ENCODE measurements at regions not wholly inside any gene's neighbourhood (a gene's known extent, or its start where the extent isn't known, plus 50 kb on each side); places are given as distances from the start of the nearest gene placed in this dataset.

- in situ Hi-C loops (cut with MboI) (no loop called here), intact Hi-C loops (cut with micrococcal nuclease; ENCODE audit: unreplicated experiment) (no loop called here)
- H3K79me2 ChIP-seq (ENCODE audit: control insufficient read depth, insufficient read depth, low read length): no peaks in the 10 kb centered on the region
- WGBS (ENCODE audit: insufficient coverage, insufficient replicate concordance, low lambda C conversion rate, missing lambda C conversion rate): 51% methylated on average over 7 of the region's 7 CpGs
- no peak overlapping the region for H3K9ac ChIP-seq (ENCODE audit: control insufficient read depth, insufficient read depth, low read length)
- ChIA-PET SMC1A (ENCODE audit: uncharacterized antibody, unreplicated experiment) (no interaction called here), CTCF (no interaction called here), POLR2A (no interaction called here), RAD21 (ENCODE audit: unreplicated experiment) (no interaction called here)
- no peaks in the 10 kb centered on the region for H3K9me3 ChIP-seq (replicated peaks; ENCODE audit: control insufficient read depth, insufficient read depth, low read length)
- no peak overlapping the region for H2AFZ ChIP-seq (ENCODE audit: control insufficient read depth, low read depth, low read length)
- no peaks in the 10 kb centered on the region; a peak in 1 of 4 replicates for H3K27me3 ChIP-seq (replicated peaks in 1 of 2; ENCODE audit: control insufficient read depth in 2 of 2, insufficient read depth in 2 of 2, low read length in 1 of 2)
- H3K4me3 ChIP-seq: no peak overlapping the region
- FAIRE-seq (no peak), ATAC-seq (no peak), DNase-seq (ENCODE audit: low read depth, low spot score) (no peak)
- no peaks in the 10 kb centered on the region for H4K20me1 ChIP-seq (ENCODE audit: control insufficient read depth, insufficient read depth)
- no peak overlapping the region for H3K27ac ChIP-seq (ENCODE audit: control insufficient read depth, insufficient read depth)
- no peaks in the 10 kb centered on the region for H3K36me3 ChIP-seq (ENCODE audit: control insufficient read depth in 2 of 2, insufficient read depth in 2 of 2, low read length in 1 of 2)
- H3K4me2 ChIP-seq (ENCODE audit: control insufficient read depth, insufficient read depth): no peak overlapping the region
- H3K4me1 ChIP-seq (ENCODE audit: control insufficient read depth, insufficient read depth, low read length): no peaks in the 10 kb centered on the region
- BruUV-seq (replicated peaks): no TSS peak
- TF ChIP-seq, protein P1, sequence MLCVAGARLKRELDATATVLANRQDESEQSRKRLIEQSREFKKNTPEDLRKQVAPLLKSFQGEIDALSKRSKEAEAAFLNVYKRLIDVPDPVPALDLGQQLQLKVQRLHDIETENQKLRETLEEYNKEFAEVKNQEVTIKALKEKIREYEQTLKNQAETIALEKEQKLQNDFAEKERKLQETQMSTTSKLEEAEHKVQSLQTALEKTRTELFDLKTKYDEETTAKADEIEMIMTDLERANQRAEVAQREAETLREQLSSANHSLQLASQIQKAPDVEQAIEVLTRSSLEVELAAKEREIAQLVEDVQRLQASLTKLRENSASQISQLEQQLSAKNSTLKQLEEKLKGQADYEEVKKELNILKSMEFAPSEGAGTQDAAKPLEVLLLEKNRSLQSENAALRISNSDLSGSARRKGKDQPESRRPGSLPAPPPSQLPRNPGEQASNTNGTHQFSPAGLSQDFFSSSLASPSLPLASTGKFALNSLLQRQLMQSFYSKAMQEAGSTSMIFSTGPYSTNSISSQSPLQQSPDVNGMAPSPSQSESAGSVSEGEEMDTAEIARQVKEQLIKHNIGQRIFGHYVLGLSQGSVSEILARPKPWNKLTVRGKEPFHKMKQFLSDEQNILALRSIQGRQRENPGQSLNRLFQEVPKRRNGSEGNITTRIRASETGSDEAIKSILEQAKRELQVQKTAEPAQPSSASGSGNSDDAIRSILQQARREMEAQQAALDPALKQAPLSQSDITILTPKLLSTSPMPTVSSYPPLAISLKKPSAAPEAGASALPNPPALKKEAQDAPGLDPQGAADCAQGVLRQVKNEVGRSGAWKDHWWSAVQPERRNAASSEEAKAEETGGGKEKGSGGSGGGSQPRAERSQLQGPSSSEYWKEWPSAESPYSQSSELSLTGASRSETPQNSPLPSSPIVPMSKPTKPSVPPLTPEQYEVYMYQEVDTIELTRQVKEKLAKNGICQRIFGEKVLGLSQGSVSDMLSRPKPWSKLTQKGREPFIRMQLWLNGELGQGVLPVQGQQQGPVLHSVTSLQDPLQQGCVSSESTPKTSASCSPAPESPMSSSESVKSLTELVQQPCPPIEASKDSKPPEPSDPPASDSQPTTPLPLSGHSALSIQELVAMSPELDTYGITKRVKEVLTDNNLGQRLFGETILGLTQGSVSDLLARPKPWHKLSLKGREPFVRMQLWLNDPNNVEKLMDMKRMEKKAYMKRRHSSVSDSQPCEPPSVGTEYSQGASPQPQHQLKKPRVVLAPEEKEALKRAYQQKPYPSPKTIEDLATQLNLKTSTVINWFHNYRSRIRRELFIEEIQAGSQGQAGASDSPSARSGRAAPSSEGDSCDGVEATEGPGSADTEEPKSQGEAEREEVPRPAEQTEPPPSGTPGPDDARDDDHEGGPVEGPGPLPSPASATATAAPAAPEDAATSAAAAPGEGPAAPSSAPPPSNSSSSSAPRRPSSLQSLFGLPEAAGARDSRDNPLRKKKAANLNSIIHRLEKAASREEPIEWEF (IDR thresholded peaks at IDR 0.05; ENCODE audit: insufficient replicate concordance, low read depth, low read length): no peak
- TF ChIP-seq, protein P2, sequence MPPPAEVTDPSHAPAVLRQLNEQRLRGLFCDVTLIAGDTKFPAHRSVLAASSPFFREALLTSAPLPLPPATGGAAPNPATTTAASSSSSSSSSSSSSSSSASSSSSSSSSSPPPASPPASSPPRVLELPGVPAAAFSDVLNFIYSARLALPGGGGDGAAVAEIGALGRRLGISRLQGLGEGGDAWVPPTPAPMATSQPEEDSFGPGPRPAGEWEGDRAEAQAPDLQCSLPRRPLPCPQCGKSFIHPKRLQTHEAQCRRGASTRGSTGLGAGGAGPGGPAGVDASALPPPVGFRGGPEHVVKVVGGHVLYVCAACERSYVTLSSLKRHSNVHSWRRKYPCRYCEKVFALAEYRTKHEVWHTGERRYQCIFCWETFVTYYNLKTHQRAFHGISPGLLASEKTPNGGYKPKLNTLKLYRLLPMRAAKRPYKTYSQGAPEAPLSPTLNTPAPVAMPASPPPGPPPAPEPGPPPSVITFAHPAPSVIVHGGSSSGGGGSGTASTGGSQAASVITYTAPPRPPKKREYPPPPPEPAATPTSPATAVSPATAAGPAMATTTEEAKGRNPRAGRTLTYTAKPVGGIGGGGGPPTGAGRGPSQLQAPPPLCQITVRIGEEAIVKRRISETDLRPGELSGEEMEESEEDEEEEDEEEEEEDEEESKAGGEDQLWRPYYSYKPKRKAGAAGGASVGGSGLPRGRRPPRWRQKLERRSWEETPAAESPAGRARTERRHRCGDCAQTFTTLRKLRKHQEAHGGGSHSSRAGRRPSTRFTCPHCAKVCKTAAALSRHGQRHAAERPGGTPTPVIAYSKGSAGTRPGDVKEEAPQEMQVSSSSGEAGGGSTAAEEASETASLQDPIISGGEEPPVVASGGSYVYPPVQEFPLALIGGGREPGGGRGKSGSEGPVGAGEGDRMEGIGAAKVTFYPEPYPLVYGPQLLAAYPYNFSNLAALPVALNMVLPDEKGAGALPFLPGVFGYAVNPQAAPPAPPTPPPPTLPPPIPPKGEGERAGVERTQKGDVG (CRISPR knock-in tag; IDR thresholded peaks at IDR 0.05): no peak
- TF ChIP-seq, protein P3, sequence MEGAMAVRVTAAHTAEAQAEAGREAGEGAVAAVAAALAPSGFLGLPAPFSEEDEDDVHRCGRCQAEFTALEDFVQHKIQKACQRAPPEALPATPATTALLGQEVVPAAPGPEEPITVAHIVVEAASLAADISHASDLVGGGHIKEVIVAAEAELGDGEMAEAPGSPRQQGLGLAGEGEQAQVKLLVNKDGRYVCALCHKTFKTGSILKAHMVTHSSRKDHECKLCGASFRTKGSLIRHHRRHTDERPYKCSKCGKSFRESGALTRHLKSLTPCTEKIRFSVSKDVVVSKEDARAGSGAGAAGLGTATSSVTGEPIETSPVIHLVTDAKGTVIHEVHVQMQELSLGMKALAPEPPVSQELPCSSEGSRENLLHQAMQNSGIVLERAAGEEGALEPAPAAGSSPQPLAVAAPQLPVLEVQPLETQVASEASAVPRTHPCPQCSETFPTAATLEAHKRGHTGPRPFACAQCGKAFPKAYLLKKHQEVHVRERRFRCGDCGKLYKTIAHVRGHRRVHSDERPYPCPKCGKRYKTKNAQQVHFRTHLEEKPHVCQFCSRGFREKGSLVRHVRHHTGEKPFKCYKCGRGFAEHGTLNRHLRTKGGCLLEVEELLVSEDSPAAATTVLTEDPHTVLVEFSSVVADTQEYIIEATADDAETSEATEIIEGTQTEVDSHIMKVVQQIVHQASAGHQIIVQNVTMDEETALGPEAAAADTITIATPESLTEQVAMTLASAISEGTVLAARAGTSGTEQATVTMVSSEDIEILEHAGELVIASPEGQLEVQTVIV (IDR thresholded peaks at IDR 0.05; ENCODE audit: borderline replicate concordance, partially characterized antibody): no peak
- TF ChIP-seq, protein P4, sequence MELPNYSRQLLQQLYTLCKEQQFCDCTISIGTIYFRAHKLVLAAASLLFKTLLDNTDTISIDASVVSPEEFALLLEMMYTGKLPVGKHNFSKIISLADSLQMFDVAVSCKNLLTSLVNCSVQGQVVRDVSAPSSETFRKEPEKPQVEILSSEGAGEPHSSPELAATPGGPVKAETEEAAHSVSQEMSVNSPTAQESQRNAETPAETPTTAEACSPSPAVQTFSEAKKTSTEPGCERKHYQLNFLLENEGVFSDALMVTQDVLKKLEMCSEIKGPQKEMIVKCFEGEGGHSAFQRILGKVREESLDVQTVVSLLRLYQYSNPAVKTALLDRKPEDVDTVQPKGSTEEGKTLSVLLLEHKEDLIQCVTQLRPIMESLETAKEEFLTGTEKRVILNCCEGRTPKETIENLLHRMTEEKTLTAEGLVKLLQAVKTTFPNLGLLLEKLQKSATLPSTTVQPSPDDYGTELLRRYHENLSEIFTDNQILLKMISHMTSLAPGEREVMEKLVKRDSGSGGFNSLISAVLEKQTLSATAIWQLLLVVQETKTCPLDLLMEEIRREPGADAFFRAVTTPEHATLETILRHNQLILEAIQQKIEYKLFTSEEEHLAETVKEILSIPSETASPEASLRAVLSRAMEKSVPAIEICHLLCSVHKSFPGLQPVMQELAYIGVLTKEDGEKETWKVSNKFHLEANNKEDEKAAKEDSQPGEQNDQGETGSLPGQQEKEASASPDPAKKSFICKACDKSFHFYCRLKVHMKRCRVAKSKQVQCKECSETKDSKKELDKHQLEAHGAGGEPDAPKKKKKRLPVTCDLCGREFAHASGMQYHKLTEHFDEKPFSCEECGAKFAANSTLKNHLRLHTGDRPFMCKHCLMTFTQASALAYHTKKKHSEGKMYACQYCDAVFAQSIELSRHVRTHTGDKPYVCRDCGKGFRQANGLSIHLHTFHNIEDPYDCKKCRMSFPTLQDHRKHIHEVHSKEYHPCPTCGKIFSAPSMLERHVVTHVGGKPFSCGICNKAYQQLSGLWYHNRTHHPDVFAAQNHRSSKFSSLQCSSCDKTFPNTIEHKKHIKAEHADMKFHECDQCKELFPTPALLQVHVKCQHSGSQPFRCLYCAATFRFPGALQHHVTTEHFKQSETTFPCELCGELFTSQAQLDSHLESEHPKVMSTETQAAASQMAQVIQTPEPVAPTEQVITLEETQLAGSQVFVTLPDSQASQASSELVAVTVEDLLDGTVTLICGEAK (IDR thresholded peaks at IDR 0.05; ENCODE audit: borderline replicate concordance): no peak
These were observed 83.3 kb downstream of the CPZ start for GRCh38 chr4:8675906-8676305.
